Subcutaneous abdominal adipose tissue (tissue), 5 donors: ENCODE measurements at regions not wholly inside any gene's neighbourhood (a gene's known extent, or its start where the extent isn't known, plus 50 kb on each side); places are given as distances from the start of the nearest gene placed in this dataset.

ENCODE experiments used
- H3K27ac ChIP-seq: one replicate; pipeline ENCODE4 v1.7.0; 2013; ENCODE audit warnings: low read depth, mild to moderate bottlenecking, inconsistent platforms, low read length, moderate library complexity
- H3K27me3 ChIP-seq, 5 donors: one replicate each; pipeline ENCODE4 v1.7.0; 2013; ENCODE audit warnings: low read length in 5 of 5, inconsistent platforms in 1 of 5; ENCODE audit not compliant: control insufficient read depth in 5 of 5, insufficient read depth in 4 of 5
- H3K36me3 ChIP-seq, 5 donors: one replicate each; pipeline ENCODE4 v1.7.0; 2013; ENCODE audit warnings: low read length in 5 of 5; ENCODE audit not compliant: control insufficient read depth in 5 of 5, insufficient read depth in 5 of 5
- H3K4me1 ChIP-seq, 5 donors: one replicate each; pipeline ENCODE4 v1.7.0; 2013; ENCODE audit warnings: low read length in 5 of 5, mild to moderate bottlenecking in 3 of 5, moderate library complexity in 1 of 5; ENCODE audit not compliant: control insufficient read depth in 5 of 5, insufficient read depth in 5 of 5
- H3K4me3 ChIP-seq, 5 donors: one replicate each; pipeline ENCODE4 v1.7.0; 2013; ENCODE audit warnings: low read length in 5 of 5, low read depth in 1 of 5
- H3K9ac ChIP-seq, 5 donors: one replicate each; pipeline ENCODE4 v1.7.0; 2013; ENCODE audit warnings: low read length in 5 of 5, mild to moderate bottlenecking in 4 of 5, moderate library complexity in 3 of 5
- H3K9me3 ChIP-seq, 5 donors: one replicate each; pipeline ENCODE4 v1.7.0; 2013; ENCODE audit warnings: low read length in 5 of 5; ENCODE audit not compliant: control insufficient read depth in 5 of 5
- donor health status: healthy.
- donor health status: healthy.
- donor health status: healthy.
- donor health status: healthy.
- donor health status: healthy.

DNA sequence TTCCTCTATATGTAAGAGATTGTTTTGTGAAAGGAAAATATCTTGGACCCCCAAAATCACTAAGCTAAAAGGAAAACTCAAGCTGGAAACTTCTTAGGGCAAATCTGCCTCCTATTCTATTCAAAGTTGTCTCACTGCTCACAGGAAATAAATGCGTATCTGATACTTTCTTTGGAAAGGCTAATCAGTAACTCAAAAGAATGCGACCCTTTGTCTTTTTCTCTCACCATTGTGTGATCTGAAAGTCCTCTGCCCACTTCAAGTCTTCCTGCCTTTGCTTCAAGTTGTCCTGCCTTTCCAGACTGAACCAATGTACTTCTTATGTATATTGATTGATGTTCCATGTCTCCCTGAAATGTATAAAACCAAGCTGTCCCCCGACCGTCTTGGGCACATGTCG is 157.3 kb downstream of the KIF2B start:
- no peaks in the 10 kb centered on the region for H3K27me3 ChIP-seq
- peaks cover 0 to 4% (median 0%) of the 10 kb centered on the region in 5 donors for H3K9me3 ChIP-seq
- H3K36me3 ChIP-seq = no peaks in the 10 kb centered on the region
- H3K4me3 ChIP-seq = no peak overlapping the region
- H3K27ac ChIP-seq = no peak overlapping the region
- no peak overlapping the region for H3K9ac ChIP-seq
- no peaks in the 10 kb centered on the region for H3K4me1 ChIP-seq

DNA sequence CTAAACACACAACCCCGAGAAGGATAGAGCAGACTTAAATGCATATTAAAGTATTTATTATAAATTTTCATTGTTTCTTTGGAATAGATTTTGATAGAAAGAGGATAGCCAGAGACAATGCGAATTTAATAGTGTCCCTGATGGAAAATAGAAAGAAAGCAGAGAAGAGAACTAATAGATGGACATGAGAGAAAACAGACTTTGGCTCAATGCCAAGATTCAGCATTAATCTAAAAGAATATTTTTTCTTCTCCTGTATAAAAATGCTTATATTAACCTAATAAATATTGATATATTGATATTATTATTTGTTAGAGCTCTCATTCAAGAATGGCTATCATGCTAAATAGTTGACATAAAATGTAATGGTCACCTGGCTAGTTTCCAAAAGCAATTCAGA is 173.4 kb downstream of the KIF2B start:
- H3K9ac ChIP-seq = no peak overlapping the region
- H3K27me3 ChIP-seq = no peaks in the 10 kb centered on the region
- no peaks in the 10 kb centered on the region for H3K9me3 ChIP-seq
- H3K36me3 ChIP-seq = no peaks in the 10 kb centered on the region
- no peaks in the 10 kb centered on the region for H3K4me1 ChIP-seq
- no peak overlapping the region for H3K27ac ChIP-seq
- no peak overlapping the region for H3K4me3 ChIP-seq

DNA sequence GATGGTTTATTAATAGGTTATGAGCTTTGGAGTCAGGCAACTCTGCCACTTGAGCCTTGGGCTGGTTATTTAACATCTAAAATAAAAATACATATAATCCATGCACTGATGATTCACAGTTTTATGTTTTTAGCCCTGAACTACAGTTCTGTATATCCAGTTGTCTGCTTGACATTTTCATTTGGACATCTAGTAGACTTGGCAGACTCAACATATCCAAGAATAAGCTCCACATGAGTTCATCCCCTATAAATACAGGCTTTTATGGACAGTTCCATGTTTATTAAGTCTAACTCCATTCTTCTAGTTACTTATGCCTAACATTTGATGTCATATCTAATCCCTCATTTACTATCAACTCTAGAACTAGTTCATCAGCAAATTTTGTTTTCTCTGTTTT is 174.2 kb downstream of the KIF2B start:
- Histone ChIP-seq H3K4me1 (no peaks in the 10 kb centered on the region), H3K27me3 (no peaks in the 10 kb centered on the region), H3K27ac (no peak overlapping the region), H3K4me3 (no peak overlapping the region), H3K9ac (no peak overlapping the region), H3K9me3 (no peaks in the 10 kb centered on the region), H3K36me3 (no peaks in the 10 kb centered on the region)

DNA sequence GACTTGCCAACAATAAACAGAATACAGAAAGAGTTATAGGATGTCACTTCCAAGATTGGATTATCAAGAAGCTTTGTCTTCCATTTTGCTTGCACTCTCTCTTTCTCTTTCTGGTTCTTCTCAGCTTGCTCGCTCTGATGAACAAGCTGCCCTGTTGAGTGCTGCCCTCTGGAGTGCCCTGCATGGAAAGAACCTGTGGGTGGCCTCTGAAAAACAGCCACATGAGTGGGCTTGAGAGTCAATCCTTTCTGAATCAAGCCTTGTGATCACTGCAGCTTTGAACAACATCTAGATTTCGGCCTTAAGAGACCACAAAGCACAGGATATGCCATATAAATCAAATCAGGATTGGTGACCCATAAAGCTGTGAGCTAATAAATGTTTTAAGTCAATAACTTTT is 185.1 kb downstream of the KIF2B start:
- no peak overlapping the region for H3K27ac ChIP-seq
- H3K9me3 ChIP-seq = no peaks in the 10 kb centered on the region
- no peaks in the 10 kb centered on the region for H3K36me3 ChIP-seq
- no peaks in the 10 kb centered on the region for H3K27me3 ChIP-seq
- no peaks in the 10 kb centered on the region for H3K4me1 ChIP-seq
- H3K4me3 ChIP-seq = no peak overlapping the region
- no peak overlapping the region for H3K9ac ChIP-seq

DNA sequence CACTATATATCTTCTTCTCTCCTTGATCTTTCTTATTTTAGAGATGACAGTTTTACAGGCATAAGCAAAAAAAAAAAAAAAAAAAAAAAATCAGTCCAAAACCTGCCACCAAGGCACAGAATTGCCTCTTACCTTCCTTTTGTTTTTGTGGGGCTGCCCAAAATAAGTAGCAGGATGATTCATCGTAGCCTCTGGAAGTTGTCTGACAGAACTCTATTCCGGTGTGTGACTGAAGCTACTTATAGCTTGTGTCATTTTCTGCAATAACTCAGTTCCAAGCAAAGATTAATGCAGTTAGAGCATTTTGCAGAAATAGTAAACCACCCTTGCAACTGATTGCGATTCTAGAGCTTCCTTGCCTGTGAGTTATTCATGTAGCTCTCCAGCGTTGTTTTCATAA is 186.8 kb downstream of the KIF2B start:
- H3K9ac ChIP-seq = no peak overlapping the region
- H3K36me3 ChIP-seq = no peaks in the 10 kb centered on the region
- H3K9me3 ChIP-seq = no peaks in the 10 kb centered on the region
- no peaks in the 10 kb centered on the region for H3K4me1 ChIP-seq
- H3K27me3 ChIP-seq = no peaks in the 10 kb centered on the region
- no peak overlapping the region for H3K4me3 ChIP-seq
- H3K27ac ChIP-seq = no peak overlapping the region

DNA sequence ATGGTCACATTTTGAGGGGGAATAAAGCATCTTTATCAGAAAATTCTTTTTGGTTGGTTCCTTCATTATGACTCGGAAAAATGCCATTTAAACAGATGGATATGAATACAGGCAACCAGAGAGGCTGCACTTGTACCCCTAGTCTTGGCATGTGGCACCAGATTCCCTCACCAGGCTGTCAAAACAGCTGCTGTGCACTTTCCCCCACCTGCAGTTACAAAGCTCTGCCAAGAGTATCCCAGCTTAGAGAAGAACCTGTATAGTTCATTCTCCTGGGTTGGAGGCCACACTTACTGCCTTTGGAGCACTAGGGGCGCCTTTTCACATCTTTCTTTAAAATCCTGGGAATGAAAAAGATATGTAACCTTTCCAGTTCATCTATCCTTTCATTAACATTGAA is 190.3 kb downstream of the KIF2B start:
- no peaks in the 10 kb centered on the region for H3K27me3 ChIP-seq
- H3K9ac ChIP-seq = no peak overlapping the region
- no peaks in the 10 kb centered on the region for H3K36me3 ChIP-seq
- no peak overlapping the region for H3K27ac ChIP-seq
- no peak overlapping the region for H3K4me3 ChIP-seq
- peaks cover 0 to 3% (median 0%) of the 10 kb centered on the region in 5 donors for H3K9me3 ChIP-seq
- H3K4me1 ChIP-seq = no peaks in the 10 kb centered on the region

DNA sequence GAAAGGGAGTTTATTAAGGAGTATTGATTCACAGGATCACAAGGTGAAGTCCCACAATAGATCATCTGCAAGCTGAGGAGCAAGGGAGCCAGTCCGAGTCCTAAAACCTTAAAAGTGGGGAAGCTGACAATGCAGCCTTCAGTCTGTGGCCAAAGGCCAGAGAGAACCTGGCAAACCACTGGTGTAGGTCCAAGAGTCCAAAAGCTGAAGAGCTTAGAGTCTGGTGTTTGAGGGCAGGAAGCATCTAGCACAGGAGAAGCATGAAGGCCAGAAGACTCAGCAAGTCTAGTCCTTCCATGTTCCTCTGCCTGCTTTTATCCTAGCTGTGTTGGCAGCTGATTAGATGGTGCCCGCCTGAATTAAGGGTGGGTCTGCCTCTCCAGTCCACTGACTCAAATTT is 193.0 kb downstream of the KIF2B start:
- H3K27me3 ChIP-seq = no peaks in the 10 kb centered on the region
- no peaks in the 10 kb centered on the region for H3K4me1 ChIP-seq
- H3K9ac ChIP-seq = no peak overlapping the region
- H3K4me3 ChIP-seq = no peak overlapping the region
- peaks cover 0 to 7% (median 4%) of the 10 kb centered on the region in 5 donors for H3K9me3 ChIP-seq
- H3K36me3 ChIP-seq = no peaks in the 10 kb centered on the region
- H3K27ac ChIP-seq = no peak overlapping the region

DNA sequence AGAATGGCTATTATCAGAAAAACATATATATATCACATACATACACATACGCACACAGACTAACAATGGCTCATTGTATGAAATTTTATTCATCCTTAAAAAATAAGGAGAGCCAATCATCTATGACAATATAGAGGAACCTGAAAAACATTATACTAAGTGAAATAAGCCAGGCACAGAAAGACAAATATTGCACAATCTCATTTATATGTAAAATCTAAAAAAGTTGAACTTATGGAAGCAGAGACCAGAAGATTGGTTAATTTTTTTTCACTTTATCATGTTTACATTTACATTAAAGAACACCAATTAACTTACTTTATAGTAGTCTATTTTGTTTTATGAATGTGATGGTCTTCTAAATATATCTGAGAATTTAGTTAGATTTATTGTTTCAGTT is 198.7 kb downstream of the KIF2B start:
- Histone ChIP-seq H3K4me3 (no peak overlapping the region), H3K36me3 (no peaks in the 10 kb centered on the region), H3K9me3 (peaks cover 0 to 7% (median 4%) of the 10 kb centered on the region in 5 donors), H3K27me3 (no peaks in the 10 kb centered on the region), H3K9ac (no peak overlapping the region), H3K4me1 (no peaks in the 10 kb centered on the region), H3K27ac (no peak overlapping the region)

DNA sequence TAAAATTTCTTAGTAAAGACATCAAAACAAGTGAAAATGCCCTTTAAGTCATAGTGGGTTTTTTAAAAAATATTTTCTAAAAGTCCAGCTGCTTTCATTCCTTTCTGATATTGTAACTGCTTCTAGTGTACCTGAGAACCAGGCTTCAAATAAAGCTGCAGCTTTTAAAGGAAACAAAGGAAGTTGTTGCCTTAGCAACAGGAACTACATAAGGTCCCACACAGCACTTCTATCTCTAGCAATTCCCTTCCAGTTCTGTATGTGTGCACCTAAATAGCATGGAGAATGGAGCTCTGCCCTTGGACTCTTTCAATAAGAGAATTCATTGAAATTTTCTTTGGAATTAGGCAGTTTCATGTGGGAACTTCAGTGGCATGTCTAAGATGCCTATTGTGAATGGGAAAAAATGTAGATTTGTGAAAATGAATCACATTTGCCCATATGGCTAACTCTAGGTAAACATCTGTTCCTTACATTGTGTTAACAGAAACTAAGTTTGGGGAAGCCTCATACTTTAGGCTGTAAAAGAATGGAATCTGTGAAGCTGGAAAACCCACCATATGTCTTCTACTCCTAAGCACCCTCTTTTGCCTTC is 206.4 kb downstream of the KIF2B start:
- H3K27me3 ChIP-seq = no peaks in the 10 kb centered on the region
- H3K27ac ChIP-seq = no peak overlapping the region
- H3K9ac ChIP-seq = no peak overlapping the region
- H3K4me3 ChIP-seq = no peak overlapping the region
- H3K9me3 ChIP-seq = no peaks in the 10 kb centered on the region
- H3K36me3 ChIP-seq = no peaks in the 10 kb centered on the region
- no peaks in the 10 kb centered on the region for H3K4me1 ChIP-seq

DNA sequence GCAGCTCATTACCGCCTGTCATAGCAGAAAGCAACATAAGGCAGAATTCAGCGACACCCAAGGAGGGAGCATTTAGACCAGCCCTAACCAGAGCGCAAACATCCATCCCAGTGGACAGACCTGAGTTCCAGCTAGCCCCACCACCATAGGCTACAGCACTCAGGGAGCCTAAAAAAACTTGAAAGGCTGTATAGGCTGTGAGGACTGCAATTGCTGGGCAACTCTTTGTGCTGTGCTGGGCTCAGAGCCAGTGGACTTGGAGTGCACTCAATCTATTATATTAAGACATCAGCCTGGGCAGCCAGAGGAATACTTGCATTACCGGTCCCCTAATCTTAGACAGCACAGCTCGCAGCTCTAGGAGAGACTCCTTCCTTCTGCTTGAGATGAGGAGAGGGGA is 207.3 kb downstream of the KIF2B start:
- Histone ChIP-seq H3K9me3 (no peaks in the 10 kb centered on the region), H3K27ac (no peak overlapping the region), H3K27me3 (no peaks in the 10 kb centered on the region), H3K9ac (no peak overlapping the region), H3K36me3 (no peaks in the 10 kb centered on the region), H3K4me3 (no peak overlapping the region), H3K4me1 (no peaks in the 10 kb centered on the region)

DNA sequence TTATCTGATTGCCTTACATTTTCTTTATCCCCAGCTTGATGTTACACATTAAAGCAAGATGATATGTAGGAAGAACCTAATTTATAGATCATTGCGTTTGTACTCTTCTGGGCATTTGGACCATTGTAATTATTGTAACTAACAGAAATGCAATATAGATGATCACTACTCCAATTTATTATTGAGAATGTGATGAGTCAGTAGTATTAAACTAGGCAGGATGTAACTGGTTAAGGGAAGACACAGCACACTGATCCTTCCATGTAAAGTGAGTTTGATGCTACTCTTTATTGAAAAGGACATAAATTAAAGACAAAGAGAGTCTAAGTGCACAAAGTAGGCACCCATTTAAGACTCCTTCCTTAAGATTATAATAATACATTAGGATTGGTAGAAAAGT is 223.8 kb downstream of the KIF2B start:
- Histone ChIP-seq H3K9me3 (peaks cover 3 to 10% (median 7%) of the 10 kb centered on the region in 5 donors), H3K4me3 (no peak overlapping the region), H3K9ac (no peak overlapping the region), H3K36me3 (no peaks in the 10 kb centered on the region), H3K27me3 (no peaks in the 10 kb centered on the region), H3K4me1 (no peaks in the 10 kb centered on the region), H3K27ac (no peak overlapping the region)
